ENCODE measurements at regions not wholly inside any gene's neighbourhood (a gene's known extent, or its start where the extent isn't known, plus 50 kb on each side); places are given as distances from the start of the nearest gene placed in this dataset.

DNA sequence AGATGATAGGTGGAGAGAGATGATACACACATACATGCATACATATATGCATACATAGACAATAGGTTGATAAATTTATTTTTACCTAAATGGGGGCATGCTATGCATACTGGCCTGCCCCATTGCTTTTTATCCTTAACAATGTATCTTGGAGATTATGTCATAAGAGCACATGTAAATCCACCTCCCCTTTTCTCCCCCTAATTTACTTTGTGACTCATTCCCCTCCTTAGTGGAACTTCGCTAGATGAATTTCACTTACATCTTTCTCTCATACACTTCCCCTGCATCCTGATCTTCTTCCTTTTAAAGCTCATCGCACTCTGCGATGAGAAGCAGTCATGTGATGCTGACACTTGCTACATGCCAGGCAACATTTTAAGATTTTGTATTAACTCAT lies 223.6 kb downstream of the C1D start:
- Histone ChIP-seq H4K20me1 (replicated peaks; ENCODE audit: control insufficient read depth, extremely low read depth, insufficient read depth, low read length) (no peaks in the 10 kb centered on the region), H3K9me1 (replicated peaks; ENCODE audit: control insufficient read depth, extremely low read depth, insufficient read depth, low read length) (no peaks in the 10 kb centered on the region), H2AFZ (ENCODE audit: low read depth, low read length) (no peak overlapping the region), H3K27ac (ENCODE audit: insufficient read depth, low read depth, low read length) (no peak overlapping the region), H3K36me3 (ENCODE audit: control insufficient read depth in 2 of 2, extremely low read depth in 1 of 2, insufficient read depth in 2 of 2, low read length in 2 of 2) (no peaks in the 10 kb centered on the region), H3K79me2 (ENCODE audit: control insufficient read depth, insufficient read depth, low read length) (no peaks in the 10 kb centered on the region), H3K4me1 (ENCODE audit: control insufficient read depth, extremely low read depth, insufficient read depth, low read length) (peaks cover 8% of the 10 kb centered on the region), H3K4me3 (replicated peaks in 1 of 3; ENCODE audit: insufficient read depth in 1 of 3, low read depth in 1 of 3, low read length in 3 of 3) (no peak overlapping the region), H3K9me3 (replicated peaks; ENCODE audit: control insufficient read depth, insufficient read depth, low read length) (no peaks in the 10 kb centered on the region), H3K4me2 (ENCODE audit: insufficient read depth, low read length) (no peak overlapping the region), H3K9ac (replicated peaks; ENCODE audit: extremely low read depth, insufficient read depth, low read length) (no peak overlapping the region), H3K27me3 (ENCODE audit: control insufficient read depth in 2 of 2, insufficient read depth in 2 of 2, low read length in 2 of 2) (no peaks in the 10 kb centered on the region)
- POLR2A ChIA-PET, result no interaction called here
- FAIRE-seq (no peak), DNase-seq (ENCODE audit: low read depth, low spot score) (no peak)
- TF ChIP-seq, protein P1, sequence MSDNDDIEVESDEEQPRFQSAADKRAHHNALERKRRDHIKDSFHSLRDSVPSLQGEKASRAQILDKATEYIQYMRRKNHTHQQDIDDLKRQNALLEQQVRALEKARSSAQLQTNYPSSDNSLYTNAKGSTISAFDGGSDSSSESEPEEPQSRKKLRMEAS (IDR thresholded peaks at IDR 0.05; ENCODE audit: insufficient read depth, insufficient read length), result no peak
- peak; percentile 7 for TF ChIP-seq JUN (IDR thresholded peaks at IDR 0.05; ENCODE audit: borderline replicate concordance, insufficient read depth, insufficient read length, low read depth)
- intact Hi-C loops (cut with micrococcal nuclease) (no loop called here), dilution Hi-C loops (cut with MboI; ENCODE audit: extremely low pct_ligation_motif_present, low sequenced_read_pairs) (no loop called here)
- CTCF ChIA-PET, result interaction anchor here (0.8 to 8.3 kb wide), 8 partner anchors 8 to 1410 kb away, joined by 3 to 211 read pairs (median 6); no protein-coding TSS in a partner anchor
- BruUV-seq (replicated peaks), result no TSS peak

DNA sequence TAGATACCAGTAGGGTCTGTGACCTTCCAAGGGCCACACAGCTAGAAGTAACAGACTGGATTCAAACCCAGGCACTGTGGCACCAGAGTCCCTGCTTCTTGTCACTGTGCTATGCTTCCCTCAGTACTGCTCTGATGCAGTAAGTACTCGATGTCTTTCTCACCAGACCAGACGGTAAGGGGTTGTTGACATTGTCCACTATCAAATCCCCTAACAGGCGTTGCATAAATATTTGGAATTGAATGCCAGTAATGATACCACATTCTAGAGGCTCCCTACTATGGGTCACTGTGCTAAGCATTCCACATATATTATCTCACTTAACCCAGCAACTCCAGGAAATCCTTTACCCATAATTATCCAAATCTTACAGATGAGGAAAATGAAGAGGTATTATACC lies 223.1 kb downstream of the C1D start:
- H3K9ac ChIP-seq (replicated peaks; ENCODE audit: extremely low read depth, insufficient read depth, low read length), result no peak overlapping the region
- no peak overlapping the region for H3K27ac ChIP-seq (ENCODE audit: insufficient read depth, low read depth, low read length)
- CTCF ChIA-PET, result interaction anchor here (0.7 to 8.3 kb wide), 24 partner anchors 9 to 1411 kb away, joined by 3 to 211 read pairs (median 4); no protein-coding TSS in a partner anchor
- intact Hi-C loops (cut with micrococcal nuclease), result loop anchor here (1.0 to 5.0 kb wide), 7 partner anchors 106 to 1263 kb away; no protein-coding TSS in a partner anchor
- POLR2A ChIA-PET, result no interaction called here
- H3K27me3 ChIP-seq (ENCODE audit: control insufficient read depth in 2 of 2, insufficient read depth in 2 of 2, low read length in 2 of 2), result no peaks in the 10 kb centered on the region
- no peaks in the 10 kb centered on the region for H4K20me1 ChIP-seq (replicated peaks; ENCODE audit: control insufficient read depth, extremely low read depth, insufficient read depth, low read length)
- no peaks in the 10 kb centered on the region for H3K9me1 ChIP-seq (replicated peaks; ENCODE audit: control insufficient read depth, extremely low read depth, insufficient read depth, low read length)
- FAIRE-seq (no peak), DNase-seq (ENCODE audit: low read depth, low spot score) (no peak)
- no TSS peak for BruUV-seq (replicated peaks)
- H3K4me2 ChIP-seq (ENCODE audit: insufficient read depth, low read length), result no peak overlapping the region
- no peak for TF ChIP-seq POLR2A (IDR thresholded peaks at IDR 0.05; ENCODE audit: low read depth, low read length)
- no peak for TF ChIP-seq POLR2AphosphoS5 (IDR thresholded peaks at IDR 0.05; ENCODE audit: insufficient read depth, low read depth, low read length)
- TF ChIP-seq, protein P1 (IDR thresholded peaks at IDR 0.05; ENCODE audit: insufficient read depth, insufficient read length), result no peak
- TF ChIP-seq GATA2 (IDR thresholded peaks at IDR 0.05; ENCODE audit: insufficient read depth, insufficient read length, low read depth, low read length), result no peak
- no peak for TF ChIP-seq EZH2 (IDR thresholded peaks at IDR 0.05; ENCODE audit: borderline replicate concordance, low read depth, low read length, severe bottlenecking)
- TF ChIP-seq, protein P2, sequence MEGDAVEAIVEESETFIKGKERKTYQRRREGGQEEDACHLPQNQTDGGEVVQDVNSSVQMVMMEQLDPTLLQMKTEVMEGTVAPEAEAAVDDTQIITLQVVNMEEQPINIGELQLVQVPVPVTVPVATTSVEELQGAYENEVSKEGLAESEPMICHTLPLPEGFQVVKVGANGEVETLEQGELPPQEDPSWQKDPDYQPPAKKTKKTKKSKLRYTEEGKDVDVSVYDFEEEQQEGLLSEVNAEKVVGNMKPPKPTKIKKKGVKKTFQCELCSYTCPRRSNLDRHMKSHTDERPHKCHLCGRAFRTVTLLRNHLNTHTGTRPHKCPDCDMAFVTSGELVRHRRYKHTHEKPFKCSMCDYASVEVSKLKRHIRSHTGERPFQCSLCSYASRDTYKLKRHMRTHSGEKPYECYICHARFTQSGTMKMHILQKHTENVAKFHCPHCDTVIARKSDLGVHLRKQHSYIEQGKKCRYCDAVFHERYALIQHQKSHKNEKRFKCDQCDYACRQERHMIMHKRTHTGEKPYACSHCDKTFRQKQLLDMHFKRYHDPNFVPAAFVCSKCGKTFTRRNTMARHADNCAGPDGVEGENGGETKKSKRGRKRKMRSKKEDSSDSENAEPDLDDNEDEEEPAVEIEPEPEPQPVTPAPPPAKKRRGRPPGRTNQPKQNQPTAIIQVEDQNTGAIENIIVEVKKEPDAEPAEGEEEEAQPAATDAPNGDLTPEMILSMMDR (IDR thresholded peaks at IDR 0.05; ENCODE audit: extremely low read depth in 1 of 2, insufficient read depth in 1 of 2, low read depth in 1 of 2, low read length in 2 of 2), result no peak
- no peak for TF ChIP-seq MYC (IDR thresholded peaks at IDR 0.05; ENCODE audit: low read depth, low read length)
- no peak for TF ChIP-seq JUN (IDR thresholded peaks at IDR 0.05; ENCODE audit: borderline replicate concordance, insufficient read depth, insufficient read length, low read depth)
- no peak for TF ChIP-seq FOS (IDR thresholded peaks at IDR 0.05; ENCODE audit: borderline replicate concordance, insufficient read depth, low read length)
- no peaks in the 10 kb centered on the region for H3K9me3 ChIP-seq (replicated peaks; ENCODE audit: control insufficient read depth, insufficient read depth, low read length)
- dilution Hi-C loops (cut with MboI; ENCODE audit: extremely low pct_ligation_motif_present, low sequenced_read_pairs), result no loop called here
- no peaks in the 10 kb centered on the region for H3K36me3 ChIP-seq (ENCODE audit: control insufficient read depth in 2 of 2, extremely low read depth in 1 of 2, insufficient read depth in 2 of 2, low read length in 2 of 2)
- H3K4me3 ChIP-seq (replicated peaks in 1 of 3; ENCODE audit: insufficient read depth in 1 of 3, low read depth in 1 of 3, low read length in 3 of 3), result no peak overlapping the region
- H2AFZ ChIP-seq (ENCODE audit: low read depth, low read length), result peak overlapping the region; percentile 23
- H3K4me1 ChIP-seq (ENCODE audit: control insufficient read depth, extremely low read depth, insufficient read depth, low read length), result peaks cover 8% of the 10 kb centered on the region
- H3K79me2 ChIP-seq (ENCODE audit: control insufficient read depth, insufficient read depth, low read length), result no peaks in the 10 kb centered on the region
